GM21381 (cell line): ENCODE measurements at regions not wholly inside any gene's neighbourhood (a gene's known extent, or its start where the extent isn't known, plus 50 kb on each side); places are given as distances from the start of the nearest gene placed in this dataset.

Source experiments
- ATAC-seq: cut with Tn5 transposase; IDR thresholded peaks from one replicate; pipeline ENCODE4 v1.9.1; 2021; ENCODE audit warnings: mild to moderate bottlenecking, moderate library complexity; ENCODE audit not compliant: unreplicated experiment

DNA sequence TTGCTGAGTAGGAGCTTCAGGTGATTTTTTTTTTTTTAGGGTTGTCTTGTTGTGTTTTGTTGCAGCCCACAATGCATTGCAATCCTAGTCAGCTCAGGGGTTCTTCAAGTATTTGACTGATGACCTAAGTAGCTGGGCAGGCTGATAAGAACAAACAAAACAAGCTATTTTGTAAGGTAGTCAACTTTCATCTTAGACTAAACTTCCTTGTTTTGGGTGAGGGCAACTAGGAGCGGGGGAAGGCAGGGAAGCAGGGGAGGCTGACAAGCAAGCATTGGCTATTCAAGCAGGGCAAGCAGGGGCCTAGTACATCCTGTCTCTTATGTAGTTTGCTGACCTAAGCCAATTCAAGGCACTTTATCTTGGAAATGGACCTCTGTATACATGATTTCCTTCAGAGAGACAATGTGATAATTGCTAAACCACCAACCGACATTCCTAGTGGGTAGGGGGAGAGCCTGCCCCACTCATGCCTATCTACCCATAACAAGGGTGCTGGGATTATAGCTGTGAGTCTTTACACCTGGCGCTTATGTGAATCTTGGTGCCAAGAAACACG is 163.3 kb upstream of the PRKCQ start:
- no peak for ATAC-seq

DNA sequence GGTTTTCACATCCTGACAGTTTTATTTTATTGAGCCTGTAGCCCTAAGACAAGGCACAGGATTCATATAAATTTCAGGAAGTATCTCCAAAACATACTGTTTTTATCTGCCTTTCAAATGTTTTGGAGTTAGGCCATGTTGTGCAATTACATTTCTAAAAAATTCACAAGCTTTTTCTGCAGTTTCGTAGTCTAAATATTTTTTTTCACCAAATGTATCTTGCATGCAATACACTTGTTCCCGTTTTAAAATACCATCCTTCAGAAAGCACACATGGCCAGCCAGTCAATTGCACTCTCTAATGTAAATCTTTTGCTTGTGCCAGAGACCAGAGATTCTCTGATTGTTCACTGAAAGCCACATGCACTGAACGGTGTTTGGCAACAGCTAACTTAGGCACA is 161.5 kb upstream of the PRKCQ start:
- ATAC-seq, result no peak

GRCh38 chr10:6739530-6740174 is 159.6 kb upstream of the PRKCQ start:
- no peak for ATAC-seq

DNA sequence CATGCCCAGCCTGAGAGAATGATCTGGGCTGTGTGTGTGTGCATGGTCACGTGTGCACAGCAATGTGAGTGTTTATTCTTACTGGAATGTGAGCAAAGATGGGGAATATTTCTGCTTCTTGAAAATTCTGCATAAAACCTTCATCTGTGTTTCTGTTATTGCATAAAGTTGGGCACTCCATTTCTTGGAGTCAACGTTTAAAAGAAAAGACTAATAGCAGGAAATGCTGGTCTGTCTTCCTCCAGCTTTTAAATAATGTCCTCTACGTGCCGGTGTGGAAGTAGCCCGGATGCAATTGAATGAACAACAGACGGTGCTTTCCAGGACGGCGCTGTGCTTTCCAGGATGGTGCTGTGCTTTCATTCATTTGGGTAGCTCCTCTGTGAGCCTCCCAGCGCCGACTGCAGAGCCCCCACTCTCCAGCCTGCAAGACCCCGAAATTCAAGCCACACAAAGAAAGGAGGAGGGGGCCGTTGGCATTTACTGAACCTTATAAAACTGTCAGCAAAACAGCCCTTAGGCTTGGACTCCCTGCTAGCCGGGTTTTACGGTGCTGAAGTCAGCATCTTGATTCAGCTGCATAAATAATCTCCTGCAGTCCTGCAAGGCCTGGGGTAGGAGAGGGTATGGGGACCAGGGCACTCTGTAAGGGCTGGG is 158.2 kb upstream of the PRKCQ start:
- ATAC-seq, result no peak

DNA sequence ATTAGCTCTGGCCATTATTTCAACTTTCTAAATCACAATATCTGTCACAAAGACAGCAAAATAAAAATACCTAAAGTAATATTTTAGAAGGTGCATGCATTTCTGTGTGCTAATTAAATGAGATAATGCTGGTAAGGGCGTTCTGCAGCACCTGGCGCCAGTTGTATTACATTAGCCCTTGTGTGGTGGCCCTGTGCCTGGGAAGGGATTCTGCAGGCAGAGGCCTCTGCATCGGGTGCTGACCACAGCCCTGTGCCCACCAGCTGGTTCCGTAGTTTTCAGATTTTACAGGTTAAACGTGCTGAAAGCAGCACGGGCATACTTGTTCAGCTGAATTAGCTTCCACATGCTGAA is 157.7 kb upstream of the PRKCQ start:
- ATAC-seq, result no peak

DNA sequence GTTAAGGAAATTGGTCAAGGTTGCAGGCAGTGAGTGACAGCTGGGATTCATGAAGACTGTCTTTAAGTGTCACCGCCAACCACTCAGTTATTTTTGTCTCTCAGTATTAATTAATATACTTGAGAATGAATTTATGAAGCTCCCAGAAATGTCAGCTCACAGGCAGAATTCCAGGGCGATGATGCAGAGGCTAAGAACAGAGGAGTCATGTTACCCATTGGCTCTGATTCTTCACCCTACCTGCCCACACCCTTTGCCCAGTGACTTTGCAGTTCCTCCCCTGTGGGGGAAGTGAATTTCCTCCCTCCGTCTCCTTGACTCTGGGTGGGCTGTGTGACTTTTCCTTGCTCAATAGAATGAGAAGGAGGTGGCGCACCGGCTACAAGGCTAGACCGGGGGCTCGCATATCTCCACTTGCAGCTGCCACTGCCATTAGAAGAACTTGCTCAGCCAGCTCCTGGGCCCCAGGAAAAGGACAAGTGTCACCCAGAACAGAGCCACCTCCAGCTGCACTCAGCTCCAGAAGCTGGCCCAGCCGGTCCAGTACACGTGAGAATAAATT is 157.1 kb upstream of the PRKCQ start:
- ATAC-seq, result no peak

GRCh38 chr10:6734286-6734685 is 154.2 kb upstream of the PRKCQ start:
- no peak for ATAC-seq

- no peak for ATAC-seq
Measured at GRCh38 chr10:6729861-6730344, 149.8 kb upstream of the PRKCQ start.

- no peak for ATAC-seq
Measured at GRCh38 chr10:6729071-6729774, 149.1 kb upstream of the PRKCQ start.

DNA sequence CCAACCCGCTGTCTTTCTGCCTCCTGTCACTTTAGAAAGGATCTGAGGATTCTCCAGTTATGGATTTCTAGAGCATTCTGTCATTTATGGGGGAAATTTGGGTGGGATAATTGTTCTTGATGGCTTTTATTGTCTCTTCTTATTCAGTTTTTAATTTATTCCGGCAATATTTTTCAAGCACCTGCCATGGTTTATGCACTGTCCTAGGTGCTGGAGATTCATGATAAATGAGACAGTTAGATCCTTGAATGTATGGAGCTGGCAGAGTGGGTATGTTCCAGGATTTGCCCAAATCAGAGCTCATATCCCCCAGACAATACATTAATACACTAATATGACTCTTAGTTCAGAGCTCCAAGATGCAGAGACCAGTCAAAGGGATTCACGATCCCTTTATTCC is 146.8 kb upstream of the PRKCQ start:
- ATAC-seq, result no peak

GRCh38 chr10:6722616-6723004 is 142.5 kb upstream of the PRKCQ start:
- no peak for ATAC-seq

DNA sequence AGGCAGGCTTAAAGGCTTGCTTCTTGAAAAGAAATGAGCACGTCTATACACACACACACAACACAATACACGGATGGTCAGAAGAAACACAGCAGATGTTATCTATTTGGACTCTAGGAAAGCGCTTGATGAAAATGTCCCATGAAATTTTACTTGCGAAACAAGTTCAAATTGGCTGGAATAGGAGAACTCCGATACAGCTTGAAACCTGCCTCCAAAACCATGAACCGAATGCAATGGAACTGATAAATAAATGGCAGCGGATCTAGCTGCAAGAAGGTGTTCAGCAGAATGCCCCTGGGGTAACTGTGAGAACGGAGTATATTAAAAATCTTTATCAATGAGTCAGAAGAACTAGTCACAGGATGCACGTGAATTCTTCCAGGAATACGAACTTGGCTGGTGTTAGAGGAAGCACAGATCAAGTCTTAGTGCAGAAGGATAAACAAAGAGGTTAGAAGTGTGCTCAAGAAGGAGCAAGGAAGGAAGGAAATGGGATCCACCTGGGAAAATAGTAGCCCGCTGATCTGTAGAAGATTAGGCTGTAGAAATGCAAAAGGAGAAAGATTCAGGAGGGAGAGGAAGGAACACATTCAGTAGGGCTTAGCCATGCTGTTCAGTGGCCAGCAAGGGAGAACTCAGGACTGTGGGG is 142.0 kb upstream of the PRKCQ start:
- no peak for ATAC-seq

DNA sequence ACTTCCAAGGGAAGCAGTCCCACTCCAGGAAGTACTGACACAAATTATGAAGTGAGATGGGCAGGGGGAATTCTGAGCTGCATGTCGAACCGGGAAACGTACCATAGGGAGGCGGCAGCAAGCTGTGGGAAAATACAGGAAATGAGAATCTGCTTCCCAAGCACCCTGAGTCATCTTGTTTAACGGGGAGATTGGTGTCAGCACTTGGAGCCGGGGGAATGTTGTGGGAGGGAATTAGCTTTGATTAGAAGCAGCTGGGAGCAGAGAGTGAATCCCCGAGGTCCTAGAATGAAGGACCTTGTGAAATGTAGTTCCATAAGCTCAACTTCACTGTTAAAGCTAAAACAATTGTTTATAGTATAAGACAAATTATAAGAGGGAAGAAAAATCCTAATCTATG is 141.4 kb upstream of the PRKCQ start:
- no peak for ATAC-seq

DNA sequence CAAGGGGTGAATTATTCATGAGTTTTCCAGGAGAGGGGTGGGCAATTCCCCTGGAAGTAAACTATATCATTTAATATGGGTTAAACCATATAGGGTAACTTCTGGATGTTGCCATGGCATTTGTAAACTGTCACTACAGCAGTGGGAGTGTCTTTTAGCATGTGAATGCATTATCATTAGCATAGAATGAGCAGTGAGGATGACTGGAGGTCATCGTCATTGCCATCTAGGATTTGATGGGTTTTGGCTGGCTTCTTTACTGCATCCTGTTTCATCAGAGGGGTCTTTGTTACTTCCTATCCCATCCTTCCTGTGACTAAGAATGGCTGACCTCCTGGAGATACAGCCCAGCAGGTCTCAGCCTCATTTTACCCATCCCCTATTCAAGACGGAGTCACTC is 139.5 kb upstream of the PRKCQ start:
- no peak for ATAC-seq

- ATAC-seq, result no peak
Measured at GRCh38 chr10:6718550-6718949, 138.5 kb upstream of the PRKCQ start.

DNA sequence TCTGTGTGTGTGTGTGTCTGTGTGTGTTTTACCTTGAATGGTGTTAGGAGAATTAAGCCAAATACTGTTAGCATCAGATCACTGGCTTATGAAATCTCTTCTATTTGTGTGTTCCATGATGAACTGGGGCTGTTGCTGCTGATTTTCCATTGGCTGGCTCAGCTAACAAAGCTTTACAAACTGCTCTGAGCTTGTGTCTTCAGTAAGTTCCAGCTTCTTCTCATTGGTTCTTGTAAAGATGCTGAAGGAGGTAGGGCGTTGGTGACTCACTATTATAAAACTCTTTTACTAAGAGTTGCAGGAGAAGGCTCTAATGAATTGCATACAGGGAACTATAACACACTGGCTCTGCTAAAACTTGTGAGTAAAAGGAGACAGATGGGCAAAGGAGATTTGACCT is 136.4 kb upstream of the PRKCQ start:
- ATAC-seq, result no peak

GRCh38 chr10:6713716-6714115 is 133.6 kb upstream of the PRKCQ start:
- ATAC-seq, result no peak

DNA sequence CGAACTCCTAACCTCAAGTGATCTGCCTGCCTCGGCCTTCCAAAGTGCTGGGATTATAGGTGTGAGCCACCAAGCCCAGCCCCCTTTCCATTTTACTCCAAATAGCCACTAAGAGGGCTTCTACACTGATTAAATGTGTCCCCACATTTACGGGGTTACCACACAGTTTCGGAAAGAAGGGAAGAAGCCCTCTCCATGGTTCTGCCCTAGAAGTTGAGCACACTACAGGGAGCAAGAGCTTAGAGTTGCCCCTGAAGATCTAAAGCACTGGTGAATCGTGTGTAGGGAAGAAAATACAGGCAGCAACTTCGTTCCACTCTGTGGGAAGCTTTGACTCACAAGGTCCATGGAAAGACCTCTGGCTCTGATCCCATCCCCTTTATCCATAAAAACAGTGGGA is 133.0 kb upstream of the PRKCQ start:
- no peak for ATAC-seq

DNA sequence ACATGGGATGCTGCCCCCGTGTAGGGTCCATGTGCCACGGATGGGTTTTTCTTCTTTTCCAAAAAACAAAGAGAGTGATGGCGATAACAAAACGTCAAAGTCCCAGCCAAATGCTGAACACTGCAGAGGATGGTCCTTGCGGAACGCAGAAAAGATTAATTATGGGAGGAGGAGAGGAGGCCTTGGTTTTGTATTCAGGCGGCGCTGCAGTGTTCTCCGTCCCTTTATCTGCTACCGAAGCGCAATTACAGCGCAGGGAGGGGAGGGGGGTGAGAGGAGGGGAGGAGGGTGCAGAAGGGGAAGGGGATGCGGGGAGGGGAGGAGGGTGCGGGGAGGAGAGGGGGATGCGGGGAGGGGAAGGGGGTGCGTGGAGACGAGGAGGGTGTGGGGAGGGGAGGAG is 131.8 kb upstream of the PRKCQ start:
- ATAC-seq, result no peak

DNA sequence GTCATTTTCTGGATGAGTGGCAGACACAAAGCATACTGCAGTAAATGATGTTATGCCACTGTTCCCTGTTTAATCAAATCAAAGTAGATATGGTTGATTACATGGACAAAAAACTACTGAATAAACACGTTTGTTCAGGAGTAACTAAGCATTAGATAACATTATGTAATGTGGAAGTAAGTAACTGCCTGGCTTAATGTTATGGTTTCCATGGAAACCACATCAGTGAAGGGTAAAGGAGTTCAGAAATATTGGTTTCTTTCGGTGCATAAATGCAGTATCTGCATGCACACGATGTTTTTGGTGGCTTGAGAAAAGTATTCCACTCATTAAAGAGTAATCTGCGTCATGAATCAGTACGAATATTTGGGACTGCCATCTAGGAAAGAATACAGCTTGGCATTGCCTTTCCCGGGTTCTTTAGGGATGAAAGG is 131.3 kb upstream of the PRKCQ start:
- no peak for ATAC-seq

GRCh38 chr10:6707352-6707751 is 127.3 kb upstream of the PRKCQ start:
- ATAC-seq, result no peak
